ENCODE measurements at regions not wholly inside any gene's neighbourhood (a gene's known extent, or its start where the extent isn't known, plus 50 kb on each side); places are given as distances from the start of the nearest gene placed in this dataset.
A peak's percentile ranks its signal among the peaks of the same experiment; 100 is the strongest.

DNA sequence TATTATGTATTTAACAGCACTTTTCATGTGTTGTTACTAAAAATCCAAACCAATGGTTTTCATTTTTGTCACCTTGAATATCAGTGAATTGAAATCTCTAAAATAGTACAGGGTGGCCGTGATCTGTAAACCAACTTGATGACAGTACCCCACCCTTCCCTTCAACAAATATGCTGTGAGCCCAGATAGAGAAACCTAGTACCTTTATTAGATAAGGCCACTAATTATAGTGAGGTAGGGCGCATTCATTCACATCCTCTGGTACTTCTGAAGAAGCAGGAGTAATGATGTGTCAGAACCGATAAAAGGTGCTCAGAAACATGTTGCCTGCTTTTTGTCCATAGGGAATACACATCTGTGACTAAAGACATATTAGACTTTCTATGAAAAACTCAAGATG is 409.5 kb downstream of the GJA1 start:
- DNase-seq: no peak
- WGBS, 2 donors (ENCODE audit: low coverage in 1 of 2): 81 to 83% methylated on average over 3 of the region's 3 CpGs
- in situ Hi-C loops (cut with MboI; ENCODE audit: low pct_ligation_motif_present in 1 of 4, low pct_unique_long_range_greater_than_20kb in 1 of 4, low sequenced_read_pairs in 3 of 4) (no loop called here), intact Hi-C loops (cut with DNase I; ENCODE audit: low total_unique reads) (no loop called here)
- no peaks in the 10 kb centered on the region for H3K4me1 ChIP-seq
- TF ChIP-seq EP300 (IDR thresholded peaks at IDR 0.05; ENCODE audit: low read depth) (no peak), POLR2AphosphoS5 (IDR thresholded peaks at IDR 0.05) (no peak), CTCF (IDR thresholded peaks at IDR 0.05) (no peak), POLR2A (IDR thresholded peaks at IDR 0.05) (no peak)
- no peak overlapping the region for H3K27ac ChIP-seq
- no peaks in the 10 kb centered on the region for H3K9me3 ChIP-seq
- H3K36me3 ChIP-seq: no peaks in the 10 kb centered on the region
- no peak overlapping the region for H3K4me3 ChIP-seq
- no peaks in the 10 kb centered on the region for H3K27me3 ChIP-seq

GRCh38 chr6:121847806-121848522 is 412.5 kb downstream of the GJA1 start:
- H3K4me1 ChIP-seq: no peaks in the 10 kb centered on the region
- intact Hi-C loops (cut with DNase I; ENCODE audit: low total_unique reads) (no loop called here), in situ Hi-C loops (cut with MboI; ENCODE audit: low pct_ligation_motif_present in 1 of 4, low pct_unique_long_range_greater_than_20kb in 1 of 4, low sequenced_read_pairs in 3 of 4) (no loop called here)
- H3K36me3 ChIP-seq: no peaks in the 10 kb centered on the region
- no peaks in the 10 kb centered on the region for H3K9me3 ChIP-seq
- TF ChIP-seq POLR2A (IDR thresholded peaks at IDR 0.05) (no peak), EP300 (IDR thresholded peaks at IDR 0.05; ENCODE audit: low read depth) (no peak), CTCF (IDR thresholded peaks at IDR 0.05) (no peak), POLR2AphosphoS5 (IDR thresholded peaks at IDR 0.05) (no peak)
- H3K4me3 ChIP-seq: no peak overlapping the region
- 73 to 77% methylated on average over 2 to 4 of the region's 4 CpGs for WGBS, 2 donors (ENCODE audit: low coverage in 1 of 2)
- no peak overlapping the region for H3K27ac ChIP-seq
- no peaks in the 10 kb centered on the region for H3K27me3 ChIP-seq
- DNase-seq: no peak

GRCh38 chr6:121848523-121849255 is 413.2 kb downstream of the GJA1 start:
- H3K4me1 ChIP-seq: no peaks in the 10 kb centered on the region
- WGBS, 2 donors (ENCODE audit: low coverage in 1 of 2): 66 to 73% methylated on average over 6 of the region's 6 CpGs
- no peak overlapping the region for H3K27ac ChIP-seq
- no peaks in the 10 kb centered on the region for H3K36me3 ChIP-seq
- H3K27me3 ChIP-seq: no peaks in the 10 kb centered on the region
- in situ Hi-C loops (cut with MboI; ENCODE audit: low pct_ligation_motif_present in 1 of 4, low pct_unique_long_range_greater_than_20kb in 1 of 4, low sequenced_read_pairs in 3 of 4): no loop called here
- intact Hi-C loops (cut with DNase I; ENCODE audit: low total_unique reads): no loop called here
- no peak overlapping the region for H3K4me3 ChIP-seq
- no peak for DNase-seq
- TF ChIP-seq POLR2A (IDR thresholded peaks at IDR 0.05) (no peak), EP300 (IDR thresholded peaks at IDR 0.05; ENCODE audit: low read depth) (no peak), POLR2AphosphoS5 (IDR thresholded peaks at IDR 0.05) (no peak), CTCF (IDR thresholded peaks at IDR 0.05) (no peak)
- no peaks in the 10 kb centered on the region for H3K9me3 ChIP-seq

GRCh38 chr6:121849477-121849876 is 414.0 kb downstream of the GJA1 start:
- H3K9me3 ChIP-seq: no peaks in the 10 kb centered on the region
- no peak overlapping the region for H3K4me3 ChIP-seq
- WGBS, 2 donors (ENCODE audit: low coverage in 1 of 2): 49% methylated on average over 5 of the region's 5 CpGs
- peak; percentile 11 for DNase-seq
- no peaks in the 10 kb centered on the region for H3K27me3 ChIP-seq
- peak; percentile 11 to 44 (median 35) for TF ChIP-seq CTCF (IDR thresholded peaks at IDR 0.05)
- TF ChIP-seq POLR2A (IDR thresholded peaks at IDR 0.05): no peak
- H3K27ac ChIP-seq: no peak overlapping the region
- no peaks in the 10 kb centered on the region for H3K36me3 ChIP-seq
- no peaks in the 10 kb centered on the region for H3K4me1 ChIP-seq
- in situ Hi-C loops (cut with MboI; ENCODE audit: low pct_ligation_motif_present in 1 of 4, low pct_unique_long_range_greater_than_20kb in 1 of 4, low sequenced_read_pairs in 3 of 4) (no loop called here), intact Hi-C loops (cut with DNase I; ENCODE audit: low total_unique reads) (no loop called here)

Measured in transverse colon (tissue), 4 donors.